Suprapubic skin (tissue), 4 donors: ENCODE measurements at regions not wholly inside any gene's neighbourhood (a gene's known extent, or its start where the extent isn't known, plus 50 kb on each side); places are given as distances from the start of the nearest gene placed in this dataset.

ENCODE experiments used
- DNase-seq, 2 donors: peaks; one replicate each; pipeline ENCODE4 v3.0.0-alpha.2; 2019; ENCODE audit warnings: low spot score in 2 of 2
- H3K27ac ChIP-seq: fragments of 200-600 bp; sonication (generic); one replicate; pipeline ENCODE4 v1.5.1; 2019
- H3K27me3 ChIP-seq: fragments of 200-600 bp; sonication (generic); one replicate; pipeline ENCODE4 v1.5.1; 2019
- H3K36me3 ChIP-seq: fragments of 200-600 bp; sonication (generic); one replicate; pipeline ENCODE4 v1.5.1; 2019
- H3K4me1 ChIP-seq: fragments of 200-600 bp; sonication (generic); one replicate; pipeline ENCODE4 v1.5.1; 2019
- H3K4me3 ChIP-seq: fragments of 200-600 bp; sonication (generic); one replicate; pipeline ENCODE4 v1.5.1; 2019; ENCODE audit warnings: mild to moderate bottlenecking
- H3K9me3 ChIP-seq: fragments of 200-600 bp; sonication (generic); one replicate; pipeline ENCODE4 v1.5.1; 2019
- CTCF ChIP-seq, 2 donors: fragments of 200-600 bp in 1 of 2; fragments of 450-650 bp in 1 of 2; sonication (generic) in 1 of 2; IDR thresholded peaks; one replicate each; pipeline ENCODE4 v1.5.1; 2016 to 2019; ENCODE audit warnings: antibody characterized with exemption in 2 of 2, mild to moderate bottlenecking in 1 of 2, moderate library complexity in 1 of 2
- EP300 ChIP-seq: sonication (generic); formaldehyde crosslinking; IDR thresholded peaks from one replicate; pipeline ENCODE4 v1.6.1; 2017; ENCODE audit warnings: antibody characterized with exemption
- POLR2A ChIP-seq, 2 donors: fragments of 450-650 bp; IDR thresholded peaks; one replicate each; pipeline ENCODE4 v1.6.1; 2017; ENCODE audit warnings: antibody characterized with exemption in 2 of 2, mild to moderate bottlenecking in 2 of 2, moderate library complexity in 2 of 2
- POLR2AphosphoS5 ChIP-seq, 3 donors: sonication (generic); formaldehyde crosslinking; IDR thresholded peaks; one replicate each; pipeline ENCODE4 v1.6.1; 2017; ENCODE audit warnings: antibody characterized with exemption in 3 of 3
- WGBS: methylation state at CpG from one replicate; pipeline ENCODE4 v1.1.5; 2018; 5-methylcytosine and 5-hydroxymethylcytosine counted together

- no peak for TF ChIP-seq POLR2AphosphoS5 (IDR thresholded peaks at IDR 0.05)
- TF ChIP-seq CTCF (IDR thresholded peaks at IDR 0.05): no peak
- 80% methylated on average over 8 of the region's 8 CpGs for WGBS
These were observed 212.4 kb upstream of the LRFN2 start for GRCh38 chr6:40799296-40800140.

GRCh38 chr6:40798069-40798770 is 211.1 kb upstream of the LRFN2 start:
- DNase-seq: no peak
- no peaks in the 10 kb centered on the region for H3K27me3 ChIP-seq
- no peaks in the 10 kb centered on the region for H3K36me3 ChIP-seq
- H3K4me1 ChIP-seq: no peaks in the 10 kb centered on the region
- H3K9me3 ChIP-seq: no peaks in the 10 kb centered on the region
- no peak for TF ChIP-seq CTCF (IDR thresholded peaks at IDR 0.05)
- TF ChIP-seq POLR2AphosphoS5 (IDR thresholded peaks at IDR 0.05): no peak
- TF ChIP-seq EP300: no peak
- TF ChIP-seq POLR2A (IDR thresholded peaks at IDR 0.05): no peak
- WGBS: 84% methylated on average over 7 of the region's 7 CpGs
- H3K4me3 ChIP-seq: no peak overlapping the region
- no peak overlapping the region for H3K27ac ChIP-seq

More at GRCh38 chr6:40799296-40800140, 212.4 kb upstream of the LRFN2 start:
- no peak overlapping the region for H3K4me3 ChIP-seq
- DNase-seq: no peak
- H3K36me3 ChIP-seq: no peaks in the 10 kb centered on the region
- no peak overlapping the region for H3K27ac ChIP-seq
- no peaks in the 10 kb centered on the region for H3K4me1 ChIP-seq
- H3K9me3 ChIP-seq: no peaks in the 10 kb centered on the region
- no peaks in the 10 kb centered on the region for H3K27me3 ChIP-seq

GRCh38 chr6:40796260-40797221 is 209.4 kb upstream of the LRFN2 start:
- WGBS: 76% methylated on average over 10 of the region's 14 CpGs
- H3K4me3 ChIP-seq: no peak overlapping the region
- DNase-seq: no peak
- H3K27ac ChIP-seq: no peak overlapping the region
- no peaks in the 10 kb centered on the region for H3K4me1 ChIP-seq
- H3K36me3 ChIP-seq: no peaks in the 10 kb centered on the region
- no peaks in the 10 kb centered on the region for H3K27me3 ChIP-seq
- TF ChIP-seq POLR2AphosphoS5 (IDR thresholded peaks at IDR 0.05): no peak
- no peak for TF ChIP-seq POLR2A (IDR thresholded peaks at IDR 0.05)
- no peaks in the 10 kb centered on the region for H3K9me3 ChIP-seq

GRCh38 chr6:40794586-40794985 is 207.4 kb upstream of the LRFN2 start:
- no peaks in the 10 kb centered on the region for H3K36me3 ChIP-seq
- H3K9me3 ChIP-seq: no peaks in the 10 kb centered on the region
- DNase-seq: no peak
- 74% methylated on average over 2 of the region's 2 CpGs for WGBS
- TF ChIP-seq POLR2A (IDR thresholded peaks at IDR 0.05): no peak
- no peak for TF ChIP-seq POLR2AphosphoS5 (IDR thresholded peaks at IDR 0.05)
- no peak for TF ChIP-seq EP300
- TF ChIP-seq CTCF (IDR thresholded peaks at IDR 0.05): no peak
- H3K27ac ChIP-seq: no peak overlapping the region
- no peaks in the 10 kb centered on the region for H3K27me3 ChIP-seq
- no peaks in the 10 kb centered on the region for H3K4me1 ChIP-seq
- H3K4me3 ChIP-seq: no peak overlapping the region

- TF ChIP-seq POLR2AphosphoS5 (IDR thresholded peaks at IDR 0.05): no peak
- TF ChIP-seq POLR2A (IDR thresholded peaks at IDR 0.05): no peak
- TF ChIP-seq EP300: no peak
- no peak for TF ChIP-seq CTCF (IDR thresholded peaks at IDR 0.05)
- DNase-seq: no peak
- H3K4me3 ChIP-seq: no peak overlapping the region
- H3K27me3 ChIP-seq: no peaks in the 10 kb centered on the region
- 93% methylated on average over 2 of the region's 2 CpGs for WGBS
- no peaks in the 10 kb centered on the region for H3K9me3 ChIP-seq
- no peaks in the 10 kb centered on the region for H3K4me1 ChIP-seq
- H3K36me3 ChIP-seq: no peaks in the 10 kb centered on the region
- H3K27ac ChIP-seq: no peak overlapping the region
These were observed 205.0 kb upstream of the LRFN2 start for GRCh38 chr6:40792183-40792582.
